Brain microvascular endothelial cell (primary cell): ENCODE measurements at regions not wholly inside any gene's neighbourhood (a gene's known extent, or its start where the extent isn't known, plus 50 kb on each side); places are given as distances from the start of the nearest gene placed in this dataset.

Source experiments
- DNase-seq: peaks from one replicate; pipeline ENCODE4 v3.0.0-alpha.2; 2020
- H3K27ac ChIP-seq: fragments of 250-450 bp; sonication (Bioruptor Pico); 2 replicates; pipeline ENCODE4 v1.5.1; 2020; ENCODE audit warnings: mild to moderate bottlenecking, moderate library complexity
- H3K27me3 ChIP-seq: fragments of 250-450 bp; sonication (Bioruptor Pico); replicated peaks from 2 replicates; pipeline ENCODE4 v1.5.1; 2020; ENCODE audit warnings: mild to moderate bottlenecking
- H3K36me3 ChIP-seq: fragments of 250-450 bp; sonication (Bioruptor Pico); replicated peaks from 2 replicates; pipeline ENCODE4 v1.5.1; 2020; ENCODE audit warnings: mild to moderate bottlenecking
- H3K4me3 ChIP-seq: 2 replicates; pipeline ENCODE4 v1.5.1; 2011; ENCODE audit warnings: low read depth, mild to moderate bottlenecking, control low read depth, low read length, moderate library complexity
- in situ Hi-C: cut with HindIII; loops from 2 replicates; pipeline ENCODE4 v1.10.0; 2017; ENCODE audit warnings: low sequenced_read_pairs, low pct_ligation_motif_present
- TF ChIP-seq, protein P1 (sequence below): IDR thresholded peaks from 2 replicates; pipeline ENCODE4 v1.5.1; 2011; ENCODE audit warnings: low read depth, mild to moderate bottlenecking, moderate library complexity, low read length, control low read depth, inconsistent platforms; ENCODE audit errors: missing control alignments

DNA sequence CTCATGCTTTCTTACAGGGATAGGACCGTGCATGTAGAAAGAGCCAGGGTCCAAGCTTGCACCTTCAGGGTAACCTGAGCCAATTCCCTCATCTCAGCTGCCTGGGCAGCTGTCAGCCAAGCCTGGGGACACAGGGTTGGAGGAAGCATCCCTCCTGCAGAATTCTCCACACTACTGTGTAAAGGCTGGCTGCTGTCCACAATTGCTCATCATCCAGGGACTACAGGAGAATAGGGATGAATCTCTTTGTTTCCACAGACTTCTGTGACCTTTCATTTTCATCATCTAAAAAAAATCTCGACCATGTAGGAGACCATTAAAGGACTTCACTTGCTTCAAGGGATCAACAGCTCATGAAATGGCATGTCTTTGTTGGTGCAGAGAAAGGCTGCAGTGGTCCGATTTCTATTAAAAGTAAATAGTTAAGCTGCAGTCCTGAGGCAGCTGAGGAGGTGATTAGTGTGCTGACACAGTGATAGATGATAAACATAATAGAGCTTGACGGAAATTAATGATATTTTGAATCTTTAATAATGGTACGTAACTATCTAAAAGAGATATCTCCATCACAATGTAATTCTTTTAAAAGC, 74.4 kb upstream of the COPS8 start:
- TF ChIP-seq, protein P1, sequence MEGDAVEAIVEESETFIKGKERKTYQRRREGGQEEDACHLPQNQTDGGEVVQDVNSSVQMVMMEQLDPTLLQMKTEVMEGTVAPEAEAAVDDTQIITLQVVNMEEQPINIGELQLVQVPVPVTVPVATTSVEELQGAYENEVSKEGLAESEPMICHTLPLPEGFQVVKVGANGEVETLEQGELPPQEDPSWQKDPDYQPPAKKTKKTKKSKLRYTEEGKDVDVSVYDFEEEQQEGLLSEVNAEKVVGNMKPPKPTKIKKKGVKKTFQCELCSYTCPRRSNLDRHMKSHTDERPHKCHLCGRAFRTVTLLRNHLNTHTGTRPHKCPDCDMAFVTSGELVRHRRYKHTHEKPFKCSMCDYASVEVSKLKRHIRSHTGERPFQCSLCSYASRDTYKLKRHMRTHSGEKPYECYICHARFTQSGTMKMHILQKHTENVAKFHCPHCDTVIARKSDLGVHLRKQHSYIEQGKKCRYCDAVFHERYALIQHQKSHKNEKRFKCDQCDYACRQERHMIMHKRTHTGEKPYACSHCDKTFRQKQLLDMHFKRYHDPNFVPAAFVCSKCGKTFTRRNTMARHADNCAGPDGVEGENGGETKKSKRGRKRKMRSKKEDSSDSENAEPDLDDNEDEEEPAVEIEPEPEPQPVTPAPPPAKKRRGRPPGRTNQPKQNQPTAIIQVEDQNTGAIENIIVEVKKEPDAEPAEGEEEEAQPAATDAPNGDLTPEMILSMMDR, result no peak
- no peaks in the 10 kb centered on the region for H3K27me3 ChIP-seq
- H3K36me3 ChIP-seq, result no peaks in the 10 kb centered on the region
- DNase-seq, result no peak
- in situ Hi-C loops, result no loop called here
- H3K27ac ChIP-seq, result no peak overlapping the region
- no peak overlapping the region for H3K4me3 ChIP-seq

DNA sequence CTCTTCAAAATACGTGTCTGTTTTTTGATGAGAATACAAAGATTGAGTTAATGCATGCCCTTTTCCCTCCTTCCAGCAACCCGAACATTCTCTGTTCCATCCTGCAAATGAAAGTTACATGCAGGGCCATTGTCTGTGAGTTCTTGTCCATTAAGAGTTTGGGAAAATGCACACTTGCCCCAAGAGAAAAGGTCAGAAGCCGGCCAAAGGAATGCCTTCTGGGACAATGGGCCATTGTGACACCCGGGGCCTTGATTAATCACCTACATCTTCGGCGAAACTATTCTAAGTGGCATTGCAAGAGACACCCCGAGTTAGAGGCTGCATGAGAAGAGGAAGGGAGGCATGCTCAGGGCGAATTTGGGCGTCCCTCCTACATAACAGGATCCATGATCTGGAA, 73.7 kb upstream of the COPS8 start:
- TF ChIP-seq, protein P1, result no peak
- Histone ChIP-seq H3K27ac (no peak overlapping the region), H3K36me3 (no peaks in the 10 kb centered on the region), H3K27me3 (no peaks in the 10 kb centered on the region), H3K4me3 (no peak overlapping the region)
- in situ Hi-C loops, result no loop called here
- DNase-seq, result no peak

GRCh38 chr2:237012577-237013267, 73.0 kb upstream of the COPS8 start:
- DNase-seq, result peak; percentile 78
- in situ Hi-C loops, result no loop called here
- TF ChIP-seq, protein P1, result no peak
- H3K36me3 ChIP-seq, result no peaks in the 10 kb centered on the region
- no peak overlapping the region for H3K27ac ChIP-seq
- no peak overlapping the region for H3K4me3 ChIP-seq
- H3K27me3 ChIP-seq, result no peaks in the 10 kb centered on the region

- Histone ChIP-seq H3K36me3 (no peaks in the 10 kb centered on the region), H3K27me3 (no peaks in the 10 kb centered on the region), H3K4me3 (no peak overlapping the region), H3K27ac (no peak overlapping the region)
- no peak for DNase-seq
- in situ Hi-C loops, result no loop called here
- TF ChIP-seq, protein P1, result no peak
These were observed 69.4 kb upstream of the COPS8 start for GRCh38 chr2:237016121-237016915.

DNA sequence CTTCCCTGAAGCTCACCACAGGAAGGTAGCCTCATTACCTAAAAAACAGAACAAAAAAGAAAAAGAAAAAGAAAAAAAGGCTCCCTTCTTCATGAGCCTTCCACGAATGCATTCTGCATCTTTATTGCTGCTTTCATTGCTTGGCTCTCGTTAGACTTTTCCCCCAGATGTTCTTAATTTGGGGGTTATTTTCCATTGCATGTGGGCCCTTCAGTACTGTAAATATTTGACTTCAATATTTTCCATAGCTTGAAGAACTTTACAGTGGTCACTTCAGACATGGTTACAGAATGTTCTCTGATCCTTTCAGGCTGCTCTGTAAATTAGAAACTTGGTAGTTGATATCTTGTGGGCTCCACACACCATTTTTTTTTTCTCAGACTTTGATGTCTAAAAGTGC, 65.6 kb upstream of the COPS8 start:
- no peak overlapping the region for H3K27ac ChIP-seq
- no peaks in the 10 kb centered on the region for H3K27me3 ChIP-seq
- no peak overlapping the region for H3K4me3 ChIP-seq
- DNase-seq, result no peak
- no peaks in the 10 kb centered on the region for H3K36me3 ChIP-seq
- in situ Hi-C loops, result no loop called here
- TF ChIP-seq, protein P1, result no peak
